ENCODE measurements at regions not wholly inside any gene's neighbourhood (a gene's known extent, or its start where the extent isn't known, plus 50 kb on each side); places are given as distances from the start of the nearest gene placed in this dataset.

GRCh38 chrX:79300856-79301255, 66.3 kb downstream of the ITM2A start:
- Histone ChIP-seq H3K36me3 (ENCODE audit: control insufficient read depth in 4 of 4, insufficient read depth in 3 of 4, low read depth in 1 of 4, low read length in 3 of 4) (no peaks in the 10 kb centered on the region), H3K4me3 (ENCODE audit: low read depth in 1 of 3, low read length in 3 of 3) (no peak overlapping the region), H3K27ac (ENCODE audit: low read depth in 1 of 2, low read length in 2 of 2) (no peak overlapping the region), H3K4me1 (ENCODE audit: control insufficient read depth in 4 of 4, insufficient read depth in 4 of 4, low read length in 3 of 4) (no peaks in the 10 kb centered on the region), H3K27me3 (ENCODE audit: control insufficient read depth in 4 of 4, insufficient read depth in 4 of 4, low read length in 3 of 4) (peaks cover 0 to 3% (median 0%) of the 10 kb centered on the region in 4 donors), H3K9me3 (ENCODE audit: control insufficient read depth in 4 of 4, low read length in 3 of 4) (no peaks in the 10 kb centered on the region), H3K9ac (ENCODE audit: low read depth in 1 of 2, low read length in 2 of 2) (no peak overlapping the region)
- no peak for DNase-seq (ENCODE audit: low spot score)
- TF ChIP-seq RXRA (IDR thresholded peaks at IDR 0.05), result no peak
- TF ChIP-seq CTCF (IDR thresholded peaks at IDR 0.05; ENCODE audit: low read depth, low read length, missing input control), result no peak
- TF ChIP-seq FOXA2 (IDR thresholded peaks at IDR 0.05), result no peak
- TF ChIP-seq JUND (IDR thresholded peaks at IDR 0.05), result no peak
- no peak for TF ChIP-seq SP1 (IDR thresholded peaks at IDR 0.05)
- TF ChIP-seq ATF3 (IDR thresholded peaks at IDR 0.05), result no peak
- no peak for TF ChIP-seq REST (IDR thresholded peaks at IDR 0.05)
- TF ChIP-seq HNF4G (IDR thresholded peaks at IDR 0.05), result no peak
- TF ChIP-seq NR2F2 (IDR thresholded peaks at IDR 0.05), result no peak
- TF ChIP-seq YY1 (IDR thresholded peaks at IDR 0.05), result no peak
- no peak for TF ChIP-seq GABPA (IDR thresholded peaks at IDR 0.05 in 1 of 2, conservative IDR thresholded peaks at IDR 0.05 in 1 of 2)
- no peak for TF ChIP-seq ZBTB33 (IDR thresholded peaks at IDR 0.05)
- no peak for TF ChIP-seq RAD21 (IDR thresholded peaks at IDR 0.05)
- TF ChIP-seq EGR1 (IDR thresholded peaks at IDR 0.05; ENCODE audit: low read depth in 2 of 2), result no peak
- TF ChIP-seq MAX (IDR thresholded peaks at IDR 0.05), result no peak
- TF ChIP-seq TAF1 (conservative IDR thresholded peaks at IDR 0.05), result no peak
- no peak for TF ChIP-seq FOXA1 (IDR thresholded peaks at IDR 0.05)
- no peak for TF ChIP-seq HNF4A (conservative IDR thresholded peaks at IDR 0.05)
- 67% methylated on average over 2 of the region's 2 CpGs for WGBS

Measured in liver (tissue), 8 donors.